ENCODE measurements at regions not wholly inside any gene's neighbourhood (a gene's known extent, or its start where the extent isn't known, plus 50 kb on each side); places are given as distances from the start of the nearest gene placed in this dataset.
"Not testable (repeated sequence)": the region's sequence is repeated elsewhere in the genome, so short reads cannot be mapped to it uniquely, and the experiment has no call there.

DNA sequence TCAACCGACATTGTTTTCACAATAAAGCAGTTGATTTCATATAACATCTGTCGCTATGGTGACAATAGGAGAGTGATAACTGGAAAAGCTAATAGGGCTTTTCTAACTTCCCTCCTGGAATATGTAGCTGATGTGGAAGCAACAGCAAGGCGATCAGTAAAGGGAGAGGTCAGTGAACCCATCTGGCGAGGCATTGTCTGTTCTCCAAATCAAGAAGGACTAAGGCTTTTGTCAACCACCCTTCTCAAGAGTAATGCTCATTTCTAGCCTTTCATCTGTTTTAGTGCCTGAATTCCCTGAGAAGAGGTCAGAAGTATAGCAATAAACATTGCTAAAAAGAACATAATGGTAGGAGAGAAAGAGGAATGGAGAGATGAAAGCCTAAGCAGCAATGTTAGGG lies 201.3 kb downstream of the AKAP7 start:
- intact Hi-C loops (cut with DNase I): no loop called here
- 81 to 88% methylated on average over 4 of the region's 4 CpGs for WGBS, 2 donors
- TF ChIP-seq EP300 (IDR thresholded peaks at IDR 0.05) (no peak), CTCF (IDR thresholded peaks at IDR 0.05) (no peak), POLR2A (IDR thresholded peaks at IDR 0.05) (no peak), POLR2AphosphoS5 (IDR thresholded peaks at IDR 0.05) (no peak)
- Histone ChIP-seq H3K9me3 (no peaks in the 10 kb centered on the region), H3K27ac (no peak overlapping the region), H3K4me3 (no peak overlapping the region), H3K4me1 (no peaks in the 10 kb centered on the region), H3K27me3 (no peaks in the 10 kb centered on the region), H3K36me3 (no peaks in the 10 kb centered on the region)
- DNase-seq: no peak

DNA sequence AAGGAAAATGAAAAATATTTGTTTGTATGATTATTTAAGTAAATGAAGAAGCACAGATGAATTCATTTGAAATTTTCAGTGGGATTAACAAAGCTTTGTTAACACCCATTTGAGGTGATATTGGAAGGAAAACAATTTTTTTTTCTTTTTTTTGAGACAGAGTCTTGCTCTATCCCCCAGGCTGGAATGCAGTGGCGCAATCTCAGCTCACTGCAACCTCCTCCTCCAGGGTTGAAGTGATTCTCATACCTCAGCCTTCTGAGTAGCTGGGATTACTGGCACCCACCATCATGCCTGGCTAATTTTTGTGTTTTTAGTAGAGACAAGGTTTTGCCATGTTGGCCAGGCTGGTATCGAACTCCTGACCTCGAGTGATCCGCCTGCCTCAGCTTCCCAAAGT lies 211.6 kb downstream of the AKAP7 start:
- WGBS, 2 donors: 84 to 95% methylated on average over 4 of the region's 4 CpGs
- H3K9me3 ChIP-seq; DNase-seq; H3K4me3 ChIP-seq; H3K36me3 ChIP-seq; intact Hi-C loops (cut with DNase I); H3K27ac ChIP-seq; H3K27me3 ChIP-seq; H3K4me1 ChIP-seq: not testable (repeated sequence)

GRCh38 chr6:131348572-131348971 lies 213.3 kb downstream of the AKAP7 start:
- no peak for TF ChIP-seq POLR2A (IDR thresholded peaks at IDR 0.05)
- no peak for TF ChIP-seq EP300 (IDR thresholded peaks at IDR 0.05)
- no peak for TF ChIP-seq POLR2AphosphoS5 (IDR thresholded peaks at IDR 0.05)
- no peak for TF ChIP-seq CTCF (IDR thresholded peaks at IDR 0.05)
- Histone ChIP-seq H3K4me3 (no peak overlapping the region), H3K27ac (no peak overlapping the region), H3K4me1 (no peaks in the 10 kb centered on the region), H3K9me3 (no peaks in the 10 kb centered on the region), H3K36me3 (no peaks in the 10 kb centered on the region), H3K27me3 (no peaks in the 10 kb centered on the region)
- no peak for DNase-seq
- 86 to 93% methylated on average over 5 of the region's 5 CpGs for WGBS, 2 donors
- intact Hi-C loops (cut with DNase I): no loop called here

DNA sequence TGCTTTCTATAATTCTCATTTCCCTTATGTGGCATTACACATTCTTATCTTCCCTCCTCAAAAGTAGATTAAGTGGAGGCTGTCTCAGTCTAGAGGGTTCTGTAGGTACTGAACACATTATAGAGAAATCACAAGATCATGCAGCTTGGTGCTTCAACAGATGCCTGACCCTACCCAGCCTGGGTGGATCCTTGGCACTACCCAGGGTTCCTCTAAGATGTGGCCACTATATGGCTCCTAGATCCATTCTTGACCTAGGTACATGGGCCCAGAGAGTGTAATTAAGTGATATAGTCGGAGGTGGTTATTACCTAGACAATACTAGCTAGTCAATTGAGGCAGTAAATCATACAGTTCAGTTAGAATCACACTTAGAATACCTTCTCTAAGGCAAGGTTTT lies 213.9 kb downstream of the AKAP7 start:
- no peaks in the 10 kb centered on the region for H3K9me3 ChIP-seq
- no peaks in the 10 kb centered on the region for H3K4me1 ChIP-seq
- no peaks in the 10 kb centered on the region for H3K27me3 ChIP-seq
- 6 to 65% methylated on average over 1 of the region's 1 CpG for WGBS, 2 donors
- no peak for DNase-seq
- TF ChIP-seq POLR2A (IDR thresholded peaks at IDR 0.05) (no peak), EP300 (IDR thresholded peaks at IDR 0.05) (no peak), POLR2AphosphoS5 (IDR thresholded peaks at IDR 0.05) (no peak), CTCF (IDR thresholded peaks at IDR 0.05) (no peak)
- H3K4me3 ChIP-seq: no peak overlapping the region
- no peak overlapping the region for H3K27ac ChIP-seq
- H3K36me3 ChIP-seq: no peaks in the 10 kb centered on the region
- intact Hi-C loops (cut with DNase I): no loop called here

- H3K4me1 ChIP-seq: no peaks in the 10 kb centered on the region
- WGBS, 2 donors: 96 to 98% methylated on average over 3 of the region's 3 CpGs
- intact Hi-C loops (cut with DNase I): no loop called here
- no peak overlapping the region for H3K27ac ChIP-seq
- H3K27me3 ChIP-seq: no peaks in the 10 kb centered on the region
- no peak for DNase-seq
- TF ChIP-seq EP300 (IDR thresholded peaks at IDR 0.05): no peak
- TF ChIP-seq POLR2A (IDR thresholded peaks at IDR 0.05): no peak
- TF ChIP-seq CTCF (IDR thresholded peaks at IDR 0.05): no peak
- no peak overlapping the region for H3K4me3 ChIP-seq
- H3K36me3 ChIP-seq: no peaks in the 10 kb centered on the region
- H3K9me3 ChIP-seq: no peaks in the 10 kb centered on the region
Observed at GRCh38 chr6:131353106-131353505, 217.8 kb downstream of the AKAP7 start.

Data from sigmoid colon (tissue), 6 donors.